KMS-11 (cell line): ENCODE measurements at regions not wholly inside any gene's neighbourhood (a gene's known extent, or its start where the extent isn't known, plus 50 kb on each side); places are given as distances from the start of the nearest gene placed in this dataset.
A peak's percentile ranks its signal among the peaks of the same experiment; 100 is the strongest.
"Not testable (repeated sequence)": the region's sequence is repeated elsewhere in the genome, so short reads cannot be mapped to it uniquely, and the experiment has no call there.

Experiments
- H2AFZ ChIP-seq: fragments of 200-600 bp; sonication (generic); 2 replicates; pipeline ENCODE4 v1.6.1; 2016; ENCODE audit warnings: antibody characterized with exemption, mixed run types, low read depth
- H3K27ac ChIP-seq: fragments of 200-600 bp; sonication (generic); 2 replicates; pipeline ENCODE4 v1.6.1; 2016; ENCODE audit warnings: mild to moderate bottlenecking, mixed run types
- H3K27me3 ChIP-seq: fragments of 200-600 bp; sonication (generic); 2 replicates; pipeline ENCODE4 v1.6.1; 2017; ENCODE audit warnings: mild to moderate bottlenecking, low read depth, mixed run types, moderate library complexity; ENCODE audit not compliant: insufficient read depth
- H3K36me3 ChIP-seq: fragments of 200-600 bp; sonication (generic); 2 replicates; pipeline ENCODE4 v1.6.1; 2017; ENCODE audit warnings: mild to moderate bottlenecking, mixed run types; ENCODE audit not compliant: insufficient read depth
- H3K4me1 ChIP-seq: fragments of 200-600 bp; sonication (generic); 2 replicates; pipeline ENCODE4 v1.6.1; 2016; ENCODE audit warnings: mild to moderate bottlenecking, low read depth, mixed run types; ENCODE audit not compliant: poor library complexity, severe bottlenecking
- H3K4me2 ChIP-seq: fragments of 200-600 bp; sonication (generic); 2 replicates; pipeline ENCODE4 v1.7.0; 2016; ENCODE audit warnings: mild to moderate bottlenecking, mixed run types
- H3K4me3 ChIP-seq: fragments of 200-600 bp; sonication (generic); IDR thresholded peaks from 2 replicates; pipeline ENCODE4 v1.6.1; 2017; ENCODE audit warnings: low read depth, low read length, mixed read lengths; ENCODE audit not compliant: insufficient read depth
- H3K79me2 ChIP-seq: fragments of 200-600 bp; sonication (generic); 2 replicates; pipeline ENCODE4 v1.6.1; 2016; ENCODE audit warnings: low read depth, mixed run types; ENCODE audit not compliant: insufficient read depth
- H3K9ac ChIP-seq: fragments of 200-600 bp; sonication (generic); 2 replicates; pipeline ENCODE4 v1.6.1; 2016; ENCODE audit warnings: mild to moderate bottlenecking, mixed run types
- H4K20me1 ChIP-seq: fragments of 200-600 bp; sonication (generic); 2 replicates; pipeline ENCODE4 v1.6.1; 2016; ENCODE audit warnings: mild to moderate bottlenecking, mixed run types; ENCODE audit not compliant: insufficient read depth
- CTCF ChIP-seq: fragments of 200-600 bp; sonication (generic); conservative IDR thresholded peaks from 2 replicates; pipeline ENCODE4 v1.6.1; 2017; ENCODE audit warnings: low read depth, mild to moderate bottlenecking, antibody characterized with exemption, low read length, moderate library complexity, mixed read lengths

DNA sequence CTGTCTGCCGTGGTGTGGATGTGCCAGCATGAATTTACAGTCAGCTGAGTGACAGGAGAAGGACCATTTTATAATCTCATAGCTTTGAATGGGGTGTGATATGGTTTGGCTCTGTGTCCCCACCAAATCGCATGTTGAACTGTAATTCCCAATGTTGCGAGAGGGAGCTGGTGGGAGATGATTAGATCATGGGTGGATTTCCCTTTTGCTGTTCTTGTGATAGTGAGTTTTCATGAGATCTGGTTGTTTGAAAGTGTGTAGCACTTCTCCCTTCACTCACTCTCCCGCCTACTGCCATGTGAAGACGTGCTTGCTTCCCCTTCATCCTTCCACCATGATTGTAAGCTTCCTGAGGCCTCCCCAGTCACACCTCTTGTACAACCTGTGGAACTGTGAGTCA, 111.9 kb upstream of the CHD2 start:
- Histone ChIP-seq H3K27ac (no peak overlapping the region), H3K9ac (no peak overlapping the region), H2AFZ (no peak overlapping the region), H3K79me2 (no peaks in the 10 kb centered on the region), H4K20me1 (no peaks in the 10 kb centered on the region), H3K27me3 (no peaks in the 10 kb centered on the region), H3K4me3 (no peak overlapping the region), H3K4me1 (no peaks in the 10 kb centered on the region), H3K4me2 (no peak overlapping the region), H3K36me3 (no peaks in the 10 kb centered on the region)
- TF ChIP-seq CTCF = no peak

DNA sequence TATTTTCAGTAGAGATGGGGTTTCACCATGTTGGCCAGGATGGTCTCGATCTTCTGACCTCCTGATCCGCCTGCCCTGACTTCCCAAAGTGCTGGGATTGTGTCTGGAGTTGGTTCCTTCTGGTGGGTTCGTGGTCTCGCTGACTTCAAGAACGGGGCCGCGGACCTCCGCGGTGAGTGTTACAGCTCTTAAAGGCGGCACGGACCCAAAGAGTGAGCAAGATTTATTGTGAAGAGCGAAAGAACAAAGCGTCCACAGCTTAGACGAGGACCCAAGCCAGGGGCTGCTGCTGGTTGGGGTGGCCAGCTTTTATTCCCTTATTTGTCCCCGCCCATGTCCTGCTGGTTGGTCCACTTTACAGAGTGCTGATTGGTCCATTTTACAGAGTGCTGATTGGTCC, 111.3 kb upstream of the CHD2 start:
- not testable (repeated sequence) for H4K20me1 ChIP-seq, H3K4me2 ChIP-seq, H3K4me1 ChIP-seq, H3K4me3 ChIP-seq, H3K27ac ChIP-seq, H3K9ac ChIP-seq, H2AFZ ChIP-seq, H3K36me3 ChIP-seq, H3K27me3 ChIP-seq, H3K79me2 ChIP-seq

- TF ChIP-seq CTCF = no peak
- Histone ChIP-seq H3K4me3 (no peak overlapping the region), H3K27me3 (no peaks in the 10 kb centered on the region), H3K79me2 (no peaks in the 10 kb centered on the region), H3K9ac (no peak overlapping the region), H4K20me1 (no peaks in the 10 kb centered on the region), H3K36me3 (no peaks in the 10 kb centered on the region), H2AFZ (no peak overlapping the region), H3K4me1 (peaks cover 10% of the 10 kb centered on the region), H3K4me2 (no peak overlapping the region), H3K27ac (no peak overlapping the region)
Measured at GRCh38 chr15:92796161-92796611, 103.9 kb upstream of the CHD2 start.

GRCh38 chr15:92797168-92798052, 102.7 kb upstream of the CHD2 start:
- Histone ChIP-seq H3K27me3 (no peaks in the 10 kb centered on the region), H4K20me1 (no peaks in the 10 kb centered on the region), H3K9ac (no peak overlapping the region), H3K4me1 (peaks cover 17% of the 10 kb centered on the region), H3K36me3 (no peaks in the 10 kb centered on the region), H3K4me2 (no peak overlapping the region), H2AFZ (peak overlapping the region; percentile 41; the same call in 1 of the 2 replicates), H3K4me3 (no peak overlapping the region), H3K27ac (no peak overlapping the region), H3K79me2 (no peaks in the 10 kb centered on the region)
- peak; percentile 85 for TF ChIP-seq CTCF

- H3K4me3 ChIP-seq = no peak overlapping the region
- no peaks in the 10 kb centered on the region for H3K36me3 ChIP-seq
- no peaks in the 10 kb centered on the region for H4K20me1 ChIP-seq
- H3K79me2 ChIP-seq = no peaks in the 10 kb centered on the region
- H2AFZ ChIP-seq = no peak overlapping the region
- no peaks in the 10 kb centered on the region for H3K27me3 ChIP-seq
- no peak for TF ChIP-seq CTCF
- H3K4me1 ChIP-seq = peaks cover 42% of the 10 kb centered on the region
- H3K27ac ChIP-seq = no peak overlapping the region
- no peak overlapping the region for H3K9ac ChIP-seq
- H3K4me2 ChIP-seq = no peak overlapping the region
Measured at GRCh38 chr15:92800013-92800412, 100.1 kb upstream of the CHD2 start.

- H3K4me3 ChIP-seq, H3K4me2 ChIP-seq, H4K20me1 ChIP-seq, H3K27me3 ChIP-seq, H2AFZ ChIP-seq, H3K36me3 ChIP-seq, H3K79me2 ChIP-seq, H3K9ac ChIP-seq, H3K27ac ChIP-seq: not testable (repeated sequence)
- peaks cover 47% of the 10 kb centered on the region for H3K4me1 ChIP-seq
Measured at GRCh38 chr15:92800416-92801055, 99.6 kb upstream of the CHD2 start.
